ENCODE measurements at regions not wholly inside any gene's neighbourhood (a gene's known extent, or its start where the extent isn't known, plus 50 kb on each side); places are given as distances from the start of the nearest gene placed in this dataset.

- Histone ChIP-seq H3K27ac (no peak overlapping the region), H3K4me2 (no peak overlapping the region), H3K4me3 (no peak overlapping the region), H3K4me1 (no peaks in the 10 kb centered on the region), H3K9me3 (no peaks in the 10 kb centered on the region)
- ChIA-PET CTCF (no interaction called here), POLR2A (no interaction called here)
- no peak for DNase-seq (ENCODE audit: low read depth in 1 of 2, low spot score in 1 of 2)
- 0% methylated on average over 1 of the region's 1 CpG for WGBS (ENCODE audit: missing lambda C conversion rate)
- ATAC-seq = no peak
- TF ChIP-seq MYC (IDR thresholded peaks at IDR 0.05; ENCODE audit: borderline replicate concordance, low read length) (no peak), EP300 (IDR thresholded peaks at IDR 0.05) (no peak), E2F6 (IDR thresholded peaks at IDR 0.05; ENCODE audit: borderline replicate concordance, low read depth) (no peak), HDAC2 (IDR thresholded peaks at IDR 0.05) (no peak), CBX2 (IDR thresholded peaks at IDR 0.05; ENCODE audit: borderline replicate concordance, low read depth) (no peak), FOXS1 (CRISPR knock-in tag; IDR thresholded peaks at IDR 0.05) (no peak), RNF2 (IDR thresholded peaks at IDR 0.05; ENCODE audit: borderline replicate concordance, low read depth) (no peak), RAD21 (conservative IDR thresholded peaks at IDR 0.05 in 1 of 2, IDR thresholded peaks at IDR 0.05 in 1 of 2) (no peak), PBX3 (IDR thresholded peaks at IDR 0.05) (no peak), HEYL (CRISPR knock-in tag; IDR thresholded peaks at IDR 0.05) (no peak), RCOR1 (IDR thresholded peaks at IDR 0.05; ENCODE audit: low read depth, low read length) (no peak)
- no peak for FAIRE-seq
Measured at GRCh38 chr2:123596621-123597020, 428.5 kb upstream of the CNTNAP5 start.

- H3K9me3 ChIP-seq = no peaks in the 10 kb centered on the region
- ATAC-seq = no peak
- H3K27ac ChIP-seq = no peak overlapping the region
- CTCF ChIA-PET = no interaction called here
- no peak for FAIRE-seq
- no peak overlapping the region for H3K4me3 ChIP-seq
- TF ChIP-seq PBX3 (IDR thresholded peaks at IDR 0.05) (no peak), GATA3 (IDR thresholded peaks at IDR 0.05; ENCODE audit: borderline replicate concordance) (no peak), ZFP36 (IDR thresholded peaks at IDR 0.05; ENCODE audit: borderline replicate concordance, partially characterized antibody) (no peak), HDAC2 (IDR thresholded peaks at IDR 0.05) (no peak), HOXB5 (CRISPR knock-in tag; IDR thresholded peaks at IDR 0.05) (no peak), POLR2AphosphoS2 (conservative IDR thresholded peaks at IDR 0.05; ENCODE audit: low read length) (no peak), NR3C1 (IDR thresholded peaks at IDR 0.05) (no peak), CEBPB (IDR thresholded peaks at IDR 0.05) (no peak), RFX5 (IDR thresholded peaks at IDR 0.05) (no peak), TP53 (CRISPR knock-in tag; IDR thresholded peaks at IDR 0.05) (no peak), HES2 (IDR thresholded peaks at IDR 0.05) (no peak), KDM1A (IDR thresholded peaks at IDR 0.05; ENCODE audit: low read depth) (no peak), ZSCAN20 (CRISPR knock-in tag; IDR thresholded peaks at IDR 0.05) (no peak)
- POLR2A ChIA-PET = no interaction called here
- H3K4me1 ChIP-seq = no peaks in the 10 kb centered on the region
- no peak overlapping the region for H3K4me2 ChIP-seq
- no peak for DNase-seq (ENCODE audit: low read depth in 1 of 2, low spot score in 1 of 2)
- WGBS (ENCODE audit: missing lambda C conversion rate) = 3% methylated on average over 2 of the region's 2 CpGs
Measured at GRCh38 chr2:123597988-123598387, 427.1 kb upstream of the CNTNAP5 start.

GRCh38 chr2:123606631-123607030 is 418.5 kb upstream of the CNTNAP5 start:
- CTCF ChIA-PET = no interaction called here
- DNase-seq (ENCODE audit: low read depth in 1 of 2, low spot score in 1 of 2) (no peak), FAIRE-seq (no peak), ATAC-seq (no peak)
- H3K4me3 ChIP-seq = no peak overlapping the region
- 2% methylated on average over 2 of the region's 2 CpGs for WGBS (ENCODE audit: missing lambda C conversion rate)
- no peak for TF ChIP-seq KDM5A (IDR thresholded peaks at IDR 0.05)
- TF ChIP-seq ESRRA (IDR thresholded peaks at IDR 0.05; ENCODE audit: borderline replicate concordance, low read length) = no peak
- TF ChIP-seq MYC (IDR thresholded peaks at IDR 0.05; ENCODE audit: borderline replicate concordance, low read length) = no peak
- no peak for TF ChIP-seq KDM1A (IDR thresholded peaks at IDR 0.05; ENCODE audit: low read depth)
- no peak for TF ChIP-seq HDAC2 (IDR thresholded peaks at IDR 0.05)
- no peak for TF ChIP-seq MAX (IDR thresholded peaks at IDR 0.05)
- TF ChIP-seq HOXA7 (CRISPR knock-in tag; IDR thresholded peaks at IDR 0.05) = no peak
- no peak for TF ChIP-seq CEBPB (IDR thresholded peaks at IDR 0.05)
- no peak for TF ChIP-seq PHF8 (IDR thresholded peaks at IDR 0.05; ENCODE audit: borderline replicate concordance, low read depth)
- TF ChIP-seq EHMT2 (IDR thresholded peaks at IDR 0.05; ENCODE audit: low read depth) = no peak
- TF ChIP-seq RFX5 (IDR thresholded peaks at IDR 0.05) = no peak
- no peak for TF ChIP-seq CHD4 (IDR thresholded peaks at IDR 0.05; ENCODE audit: borderline replicate concordance)
- no peak for TF ChIP-seq FOXS1 (CRISPR knock-in tag; IDR thresholded peaks at IDR 0.05)
- no peak for TF ChIP-seq CTCF (IDR thresholded peaks at IDR 0.05)
- H3K27ac ChIP-seq = no peak overlapping the region
- no peak overlapping the region for H3K4me2 ChIP-seq
- POLR2A ChIA-PET = no interaction called here
- H3K4me1 ChIP-seq = no peaks in the 10 kb centered on the region
- H3K9me3 ChIP-seq = no peaks in the 10 kb centered on the region; the same call in 2 of the 3 replicates
